GM21528 (cell line): ENCODE measurements at regions not wholly inside any gene's neighbourhood (a gene's known extent, or its start where the extent isn't known, plus 50 kb on each side); places are given as distances from the start of the nearest gene placed in this dataset.

ENCODE experiments used
- ATAC-seq: cut with Tn5 transposase; IDR thresholded peaks from one replicate; pipeline ENCODE4 v1.9.1; 2021; ENCODE audit warnings: mild to moderate bottlenecking, moderate library complexity; ENCODE audit not compliant: unreplicated experiment, low FRiP score

GRCh38 chr1:162924179-162924578, 63.2 kb upstream of the CCDC190 start:
- ATAC-seq = no peak

GRCh38 chr1:162922201-162922600, 61.2 kb upstream of the CCDC190 start:
- ATAC-seq = no peak

GRCh38 chr1:162921311-162921710, 60.3 kb upstream of the CCDC190 start:
- ATAC-seq = no peak

GRCh38 chr1:162919034-162919433, 58.1 kb upstream of the CCDC190 start:
- no peak for ATAC-seq

- no peak for ATAC-seq
These were observed 57.3 kb upstream of the CCDC190 start for GRCh38 chr1:162918151-162918754.

GRCh38 chr1:162916821-162917613, 56.0 kb upstream of the CCDC190 start:
- no peak for ATAC-seq

GRCh38 chr1:162916407-162916806, 55.4 kb upstream of the CCDC190 start:
- no peak for ATAC-seq

- no peak for ATAC-seq
These were observed 53.6 kb upstream of the CCDC190 start for GRCh38 chr1:162914601-162915000.

- no peak for ATAC-seq
These were observed 52.4 kb upstream of the CCDC190 start for GRCh38 chr1:162913345-162913744.

GRCh38 chr1:162912061-162912667, 51.2 kb upstream of the CCDC190 start:
- ATAC-seq = no peak
